T-helper 1 cell treated with Interleukin-12 subunit alpha and Interleukin-12 subunit beta and Interleukin-4 antibody, amounts not matched to agents 30 μg/mL and 1 μg/mL, for 36 hours (primary cell): ENCODE measurements at regions not wholly inside any gene's neighbourhood (a gene's known extent, or its start where the extent isn't known, plus 50 kb on each side); places are given as distances from the start of the nearest gene placed in this dataset.
"Not testable (repeated sequence)": the region's sequence is repeated elsewhere in the genome, so short reads cannot be mapped to it uniquely, and the experiment has no call there.

Experiments
- H3K27ac Mint-ChIP-seq: one replicate; pipeline ENCODE4 v1.8.0; 2021; ENCODE audit warnings: mild to moderate bottlenecking, mixed read lengths
- H3K27me3 Mint-ChIP-seq: one replicate; pipeline ENCODE4 v1.8.0; 2021; ENCODE audit warnings: low read depth, mixed read lengths
- H3K36me3 Mint-ChIP-seq: one replicate; pipeline ENCODE4 v1.8.0; 2021; ENCODE audit warnings: low read depth, mixed read lengths
- H3K4me1 Mint-ChIP-seq: one replicate; pipeline ENCODE4 v1.8.0; 2021; ENCODE audit warnings: low read depth, mixed read lengths
- H3K4me3 Mint-ChIP-seq: one replicate; pipeline ENCODE4 v1.8.0; 2021; ENCODE audit warnings: mild to moderate bottlenecking, moderate library complexity, mixed read lengths
- H3K9me3 Mint-ChIP-seq: one replicate; pipeline ENCODE4 v1.8.0; 2021; ENCODE audit warnings: mixed read lengths

DNA sequence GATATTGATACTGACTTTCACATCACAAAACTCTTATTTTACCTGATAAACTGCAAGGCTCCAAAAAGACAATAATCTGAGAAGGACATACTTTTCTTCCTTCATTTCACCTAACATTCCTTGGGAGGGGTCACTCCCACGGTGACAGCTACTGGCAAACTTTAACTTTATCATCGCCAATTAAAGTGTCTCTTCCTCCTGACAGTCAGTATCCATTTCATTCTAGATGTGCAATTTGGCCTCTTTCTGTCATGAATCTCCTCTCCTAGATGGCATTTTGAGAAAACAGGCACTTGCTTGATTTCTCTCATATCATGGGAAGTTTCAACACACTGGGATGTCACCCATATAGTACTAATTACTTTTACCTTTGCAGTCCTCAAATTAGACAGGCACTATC is 413.5 kb upstream of the CCNG1 start:
- Mint-ChIP-seq H3K27me3 (no peaks in the 10 kb centered on the region), H3K4me1 (no peaks in the 10 kb centered on the region), H3K9me3 (peaks cover 11% of the 10 kb centered on the region), H3K36me3 (no peaks in the 10 kb centered on the region), H3K27ac (no peak overlapping the region), H3K4me3 (no peak overlapping the region)

DNA sequence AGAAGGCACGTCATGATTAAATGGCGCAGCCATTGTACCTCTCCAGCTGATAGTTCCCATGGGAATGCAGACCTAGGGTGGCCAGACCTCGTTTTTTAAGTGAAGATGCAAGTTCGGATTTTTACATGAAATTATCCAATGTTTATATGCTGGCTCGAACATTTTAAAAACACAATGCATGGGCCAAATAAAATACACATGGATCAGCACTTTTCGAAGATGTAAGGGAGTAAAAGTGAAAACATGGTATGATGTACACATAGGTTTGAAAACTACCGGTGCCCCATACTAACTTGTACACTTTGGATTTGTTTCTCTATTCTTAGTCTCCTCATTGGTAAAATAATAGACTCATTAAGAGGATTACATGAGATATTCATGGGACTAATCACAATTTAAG is 412.5 kb upstream of the CCNG1 start:
- Mint-ChIP-seq H3K27ac (no peak overlapping the region), H3K27me3 (no peaks in the 10 kb centered on the region), H3K4me3 (no peak overlapping the region), H3K4me1 (no peaks in the 10 kb centered on the region), H3K36me3 (no peaks in the 10 kb centered on the region), H3K9me3 (peaks cover 11% of the 10 kb centered on the region)

DNA sequence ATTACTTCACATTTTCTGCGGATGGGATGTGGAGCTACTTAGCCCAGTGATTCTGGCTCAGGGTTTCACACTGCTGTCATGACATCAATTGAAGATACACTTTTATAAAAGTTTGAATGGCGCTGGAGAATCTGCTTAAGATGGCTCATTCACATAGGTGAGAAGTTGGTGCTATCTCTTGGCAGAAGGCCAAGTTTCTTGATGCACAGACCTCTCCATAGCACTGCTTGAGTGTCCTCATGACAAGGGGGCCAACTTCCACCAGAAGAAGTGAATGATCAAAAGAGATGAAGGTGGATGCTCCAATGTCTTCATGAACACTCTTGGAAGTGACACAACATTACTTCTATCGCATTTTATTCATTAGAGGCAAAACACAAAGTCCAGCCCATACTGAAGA is 403.7 kb upstream of the CCNG1 start:
- H3K9me3 Mint-ChIP-seq: peaks cover 2% of the 10 kb centered on the region
- H3K4me1 Mint-ChIP-seq: no peaks in the 10 kb centered on the region
- no peaks in the 10 kb centered on the region for H3K27me3 Mint-ChIP-seq
- H3K27ac Mint-ChIP-seq: no peak overlapping the region
- no peaks in the 10 kb centered on the region for H3K36me3 Mint-ChIP-seq
- no peak overlapping the region for H3K4me3 Mint-ChIP-seq

DNA sequence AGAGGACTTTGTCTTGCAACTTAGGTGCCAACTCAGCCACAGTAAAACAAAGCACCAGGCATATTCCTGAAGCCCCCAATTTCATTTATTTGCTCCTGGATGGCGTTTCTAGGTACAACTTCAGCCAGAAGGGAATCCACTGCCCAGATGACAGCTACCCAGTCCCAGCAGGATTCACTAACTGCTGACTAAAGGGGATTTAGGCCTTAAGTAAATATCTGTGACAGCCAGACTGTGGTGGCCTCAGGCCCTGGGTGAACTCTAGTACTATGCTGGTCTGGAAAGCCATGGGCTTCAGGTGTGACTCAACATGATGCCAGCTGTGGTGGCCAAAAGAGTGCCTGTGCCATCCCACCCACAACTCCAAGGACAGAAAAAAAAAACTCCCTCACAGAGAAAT is 396.1 kb upstream of the CCNG1 start:
- no peak overlapping the region for H3K4me3 Mint-ChIP-seq
- no peak overlapping the region for H3K27ac Mint-ChIP-seq
- H3K4me1 Mint-ChIP-seq: no peaks in the 10 kb centered on the region
- H3K27me3 Mint-ChIP-seq: no peaks in the 10 kb centered on the region
- peaks cover 10% of the 10 kb centered on the region for H3K9me3 Mint-ChIP-seq
- no peaks in the 10 kb centered on the region for H3K36me3 Mint-ChIP-seq

DNA sequence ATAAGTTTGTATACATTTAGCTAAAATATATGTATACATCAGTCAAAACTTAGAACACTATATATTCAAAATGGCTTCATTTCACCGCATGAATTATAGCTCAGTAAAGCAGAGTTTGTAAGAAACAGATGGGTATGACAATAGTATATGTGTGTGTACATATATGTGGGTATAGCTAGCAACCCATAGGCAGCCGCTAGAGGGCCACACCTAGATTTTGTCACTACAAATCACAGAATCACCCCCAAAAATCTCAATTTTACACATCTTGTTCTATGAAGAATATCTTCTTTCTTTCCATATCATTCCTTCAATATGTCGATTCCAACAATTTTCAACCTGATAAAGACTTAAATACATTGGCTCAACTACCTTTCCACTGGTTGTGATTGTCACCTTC is 357.8 kb upstream of the CCNG1 start:
- H3K9me3 Mint-ChIP-seq: peaks cover 26% of the 10 kb centered on the region
- H3K27me3 Mint-ChIP-seq: no peaks in the 10 kb centered on the region
- no peak overlapping the region for H3K27ac Mint-ChIP-seq
- no peaks in the 10 kb centered on the region for H3K36me3 Mint-ChIP-seq
- no peak overlapping the region for H3K4me3 Mint-ChIP-seq
- no peaks in the 10 kb centered on the region for H3K4me1 Mint-ChIP-seq

DNA sequence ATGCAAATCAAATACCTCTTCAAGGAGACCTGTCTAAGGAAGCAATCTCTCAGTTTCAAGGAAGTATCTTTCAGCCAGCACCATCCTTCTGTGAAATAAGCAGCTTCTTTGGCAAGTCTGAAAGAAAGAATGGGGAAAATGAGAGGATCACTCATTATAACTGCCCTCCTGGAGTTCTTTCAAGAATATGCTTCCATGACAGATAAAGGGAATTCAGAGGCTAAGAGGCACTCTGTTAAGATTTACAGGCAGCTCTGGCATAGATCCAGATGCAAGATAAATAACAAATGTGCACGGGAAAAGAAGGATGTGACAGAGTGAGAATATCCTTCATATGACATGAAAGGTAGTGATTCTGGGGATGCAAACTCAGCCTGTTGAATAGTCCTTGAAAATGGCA is 348.2 kb upstream of the CCNG1 start:
- H3K4me3 Mint-ChIP-seq: no peak overlapping the region
- no peaks in the 10 kb centered on the region for H3K4me1 Mint-ChIP-seq
- peaks cover 9% of the 10 kb centered on the region for H3K9me3 Mint-ChIP-seq
- no peaks in the 10 kb centered on the region for H3K27me3 Mint-ChIP-seq
- no peaks in the 10 kb centered on the region for H3K36me3 Mint-ChIP-seq
- H3K27ac Mint-ChIP-seq: no peak overlapping the region

DNA sequence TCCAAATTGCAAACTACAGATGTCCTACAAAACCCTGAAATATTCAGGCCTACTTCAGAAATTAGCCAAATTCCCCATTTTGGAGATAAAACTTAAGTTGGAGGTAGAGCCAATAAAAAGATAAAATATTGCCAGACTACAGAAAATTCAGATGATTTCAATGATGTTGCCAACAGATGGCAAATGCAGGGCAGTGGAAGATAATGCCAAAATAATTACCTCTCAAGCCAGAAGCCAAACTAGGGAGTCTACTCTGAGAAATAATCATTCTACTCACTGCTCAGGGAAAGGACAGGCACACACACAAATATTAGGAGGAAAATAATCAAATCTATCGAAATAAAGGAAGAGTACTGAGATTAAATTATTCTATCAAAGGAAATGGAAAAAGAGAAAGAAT is 347.5 kb upstream of the CCNG1 start:
- no peaks in the 10 kb centered on the region for H3K36me3 Mint-ChIP-seq
- no peaks in the 10 kb centered on the region for H3K27me3 Mint-ChIP-seq
- no peak overlapping the region for H3K27ac Mint-ChIP-seq
- H3K4me1 Mint-ChIP-seq: no peaks in the 10 kb centered on the region
- peaks cover 9% of the 10 kb centered on the region for H3K9me3 Mint-ChIP-seq
- no peak overlapping the region for H3K4me3 Mint-ChIP-seq

DNA sequence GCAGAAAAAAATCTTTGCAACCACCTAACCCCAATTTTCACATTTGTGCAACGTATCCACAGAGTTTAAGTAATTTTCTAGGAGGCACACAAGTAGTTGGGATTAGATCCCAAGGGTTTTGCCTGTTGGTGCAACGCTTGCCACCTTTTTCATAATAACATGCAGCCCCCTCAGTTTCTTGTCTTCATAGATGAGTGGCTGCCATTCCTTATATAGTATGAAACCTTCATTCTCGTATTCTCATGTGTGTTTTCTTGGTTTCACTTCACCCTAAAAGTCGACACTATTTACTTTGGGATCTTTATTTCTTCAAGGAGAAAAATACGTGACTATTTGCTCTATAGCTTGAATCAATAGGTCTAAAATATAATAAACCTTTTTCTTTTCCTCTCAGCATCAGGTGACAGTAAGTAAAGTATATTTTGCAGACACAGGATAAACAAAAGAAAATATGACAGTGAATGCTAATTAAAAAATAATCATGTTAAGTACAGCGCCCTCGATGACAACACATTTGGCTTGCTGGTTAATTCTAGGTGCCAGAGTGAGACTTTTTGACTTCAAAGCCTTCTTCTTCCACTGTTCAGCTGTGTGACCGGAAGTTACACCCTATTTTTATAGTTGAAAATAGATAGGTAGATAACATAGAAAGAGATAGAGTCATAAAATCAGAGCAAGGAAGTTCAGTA is 342.8 kb upstream of the CCNG1 start:
- Mint-ChIP-seq H3K27ac (no peak overlapping the region), H3K27me3 (no peaks in the 10 kb centered on the region), H3K9me3 (peaks cover 3% of the 10 kb centered on the region), H3K36me3 (no peaks in the 10 kb centered on the region), H3K4me3 (no peak overlapping the region), H3K4me1 (no peaks in the 10 kb centered on the region)

DNA sequence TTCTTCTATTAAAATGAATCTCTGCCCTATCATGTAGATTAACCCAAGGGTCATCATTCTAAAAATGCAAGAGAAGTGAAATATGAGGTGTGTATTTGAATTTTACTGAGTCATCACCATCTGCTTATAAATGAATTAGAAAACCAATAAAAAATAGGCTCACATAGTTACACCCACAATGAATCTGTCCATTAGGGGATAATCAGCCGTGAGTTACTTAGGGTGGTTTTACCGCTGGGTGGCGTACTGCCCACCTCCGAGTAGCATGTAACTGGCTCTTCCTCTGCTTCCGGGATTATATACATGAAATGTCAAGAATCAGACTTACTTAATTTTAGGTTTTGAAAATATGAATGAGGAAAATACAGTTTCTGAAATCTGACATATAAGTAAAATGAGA is 332.9 kb upstream of the CCNG1 start:
- Mint-ChIP-seq H3K36me3 (no peaks in the 10 kb centered on the region), H3K4me1 (no peaks in the 10 kb centered on the region), H3K27me3 (no peaks in the 10 kb centered on the region), H3K27ac (no peak overlapping the region), H3K9me3 (peaks cover 5% of the 10 kb centered on the region), H3K4me3 (no peak overlapping the region)

DNA sequence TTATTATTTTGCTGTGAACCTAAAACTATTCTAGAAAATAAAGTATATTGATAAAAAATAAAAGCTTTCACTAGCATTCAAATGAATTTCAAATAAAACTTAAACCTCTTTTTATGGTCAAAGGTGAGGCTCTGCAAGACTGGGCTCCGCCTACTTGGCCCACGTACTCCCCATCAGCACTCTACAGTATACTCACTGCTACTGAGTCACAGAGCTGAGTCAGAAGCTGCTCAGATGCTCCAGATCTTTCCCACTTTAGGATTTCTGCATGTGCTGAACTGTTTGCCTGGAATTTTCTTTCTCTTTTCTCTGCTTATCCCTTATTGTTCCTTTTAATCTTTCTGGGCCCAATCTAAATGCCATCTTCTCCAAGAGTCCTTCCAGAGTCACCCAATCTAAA is 331.9 kb upstream of the CCNG1 start:
- Mint-ChIP-seq H3K27me3 (no peaks in the 10 kb centered on the region), H3K4me1 (no peaks in the 10 kb centered on the region), H3K27ac (no peak overlapping the region), H3K9me3 (peaks cover 4% of the 10 kb centered on the region), H3K36me3 (no peaks in the 10 kb centered on the region), H3K4me3 (no peak overlapping the region)

DNA sequence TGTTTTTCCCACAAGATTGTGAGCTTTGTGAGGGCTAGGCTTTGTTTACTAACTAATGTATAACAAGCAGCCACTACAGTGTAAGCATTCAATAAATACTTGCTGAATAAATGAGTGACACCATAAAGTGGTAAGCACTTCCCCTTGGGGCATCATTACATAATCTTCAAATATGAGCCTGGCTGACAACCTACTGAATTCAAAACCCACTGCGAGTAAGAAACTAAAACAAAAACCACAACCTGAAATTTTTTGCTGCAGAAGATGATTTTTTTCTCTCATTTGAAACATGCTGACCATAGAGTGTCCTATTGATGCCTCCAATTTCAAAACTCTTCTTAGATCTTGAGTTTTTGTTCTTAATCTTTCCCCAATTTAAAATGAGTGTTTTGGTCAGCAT is 331.3 kb upstream of the CCNG1 start:
- no peaks in the 10 kb centered on the region for H3K9me3 Mint-ChIP-seq
- H3K27me3 Mint-ChIP-seq: no peaks in the 10 kb centered on the region
- no peaks in the 10 kb centered on the region for H3K4me1 Mint-ChIP-seq
- no peaks in the 10 kb centered on the region for H3K36me3 Mint-ChIP-seq
- no peak overlapping the region for H3K4me3 Mint-ChIP-seq
- H3K27ac Mint-ChIP-seq: no peak overlapping the region

DNA sequence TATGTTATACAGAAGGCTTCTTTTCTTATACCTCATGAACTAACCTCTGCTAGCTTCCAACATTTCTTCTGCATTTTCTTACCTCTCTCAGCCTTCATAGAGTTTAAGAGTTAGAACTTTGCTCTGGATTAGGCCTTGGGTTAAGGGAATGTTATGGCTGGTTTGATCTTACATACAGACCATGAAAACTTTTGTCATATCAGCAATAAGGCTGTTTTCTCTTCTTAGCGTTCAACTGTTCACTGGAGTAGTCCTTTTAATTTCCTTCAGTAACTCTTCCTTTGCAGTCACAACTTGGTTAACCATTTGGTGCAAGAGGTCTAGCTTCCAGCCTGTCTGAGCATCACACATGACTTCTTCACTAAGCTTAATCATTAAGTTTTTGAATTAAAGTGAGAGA is 329.0 kb upstream of the CCNG1 start:
- no peaks in the 10 kb centered on the region for H3K27me3 Mint-ChIP-seq
- no peak overlapping the region for H3K27ac Mint-ChIP-seq
- no peaks in the 10 kb centered on the region for H3K36me3 Mint-ChIP-seq

DNA sequence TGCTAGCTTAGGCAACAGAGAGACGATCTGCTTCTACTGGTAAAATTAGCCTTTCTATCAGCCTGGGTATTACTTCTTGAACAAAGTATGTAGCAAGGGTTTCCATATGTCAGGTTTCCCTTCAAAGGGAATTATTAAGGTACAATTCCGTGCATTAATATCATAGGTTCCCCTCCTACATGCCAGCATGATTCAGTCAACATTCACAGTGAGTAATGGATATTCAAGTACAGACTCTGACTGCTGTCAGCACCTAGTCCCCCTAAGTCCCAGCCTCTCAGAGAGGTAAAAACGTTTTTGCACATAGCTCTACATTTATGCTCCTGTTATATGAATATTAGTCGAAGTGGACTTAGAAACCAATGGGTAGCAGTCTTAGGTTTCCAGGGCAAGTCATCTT is 322.4 kb upstream of the CCNG1 start:
- peaks cover 9% of the 10 kb centered on the region for H3K9me3 Mint-ChIP-seq
- no peaks in the 10 kb centered on the region for H3K36me3 Mint-ChIP-seq
- no peaks in the 10 kb centered on the region for H3K4me1 Mint-ChIP-seq
- H3K4me3 Mint-ChIP-seq: no peak overlapping the region
- H3K27me3 Mint-ChIP-seq: no peaks in the 10 kb centered on the region
- H3K27ac Mint-ChIP-seq: no peak overlapping the region

More for the DNA sequence above, 329.0 kb upstream of the CCNG1 start:
- Mint-ChIP-seq H3K9me3 (no peaks in the 10 kb centered on the region), H3K4me3 (no peak overlapping the region), H3K4me1 (no peaks in the 10 kb centered on the region)

DNA sequence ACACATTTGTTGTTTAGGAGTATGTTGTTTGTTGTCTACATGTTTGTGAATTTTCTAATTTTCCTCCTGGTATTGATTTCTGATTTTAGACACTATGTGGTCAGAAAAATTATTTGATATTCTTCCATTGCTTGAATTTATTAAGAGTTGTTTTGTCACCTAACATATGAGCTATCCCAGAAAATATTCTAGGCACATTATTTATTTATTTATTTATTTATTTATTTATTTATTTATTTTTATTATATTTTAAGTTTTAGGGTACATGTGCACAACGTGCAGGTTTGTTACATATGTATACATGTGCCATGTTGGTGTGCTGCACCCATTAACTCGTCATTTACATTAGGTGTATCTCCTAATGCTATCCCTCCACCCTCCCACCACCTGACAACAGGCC is 320.8 kb upstream of the CCNG1 start:
- H3K27me3 Mint-ChIP-seq, H3K4me1 Mint-ChIP-seq, H3K36me3 Mint-ChIP-seq, H3K27ac Mint-ChIP-seq, H3K4me3 Mint-ChIP-seq: not testable (repeated sequence)
- peaks cover 19% of the 10 kb centered on the region for H3K9me3 Mint-ChIP-seq

DNA sequence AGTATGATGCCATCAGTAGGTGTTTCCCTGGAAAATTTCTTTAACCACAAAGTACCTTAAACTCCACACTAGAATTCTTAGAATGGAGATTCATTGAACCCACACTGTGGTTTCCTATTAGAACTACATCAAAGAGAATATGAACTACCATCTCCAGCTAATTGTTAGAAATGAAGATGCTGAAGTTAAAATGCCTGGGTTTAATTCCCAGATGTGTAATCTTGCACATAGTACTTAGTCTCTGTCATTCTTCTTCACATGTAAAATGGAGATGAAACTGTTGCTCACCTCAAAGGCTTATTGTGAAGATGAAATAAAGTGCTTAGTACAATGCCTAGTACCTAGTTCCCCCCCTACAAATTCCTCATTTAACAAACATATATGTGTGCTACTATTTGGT is 303.3 kb upstream of the CCNG1 start:
- H3K4me1 Mint-ChIP-seq: no peaks in the 10 kb centered on the region
- peaks cover 4% of the 10 kb centered on the region for H3K9me3 Mint-ChIP-seq
- H3K4me3 Mint-ChIP-seq: no peak overlapping the region
- no peaks in the 10 kb centered on the region for H3K27me3 Mint-ChIP-seq
- H3K27ac Mint-ChIP-seq: no peak overlapping the region
- no peaks in the 10 kb centered on the region for H3K36me3 Mint-ChIP-seq

DNA sequence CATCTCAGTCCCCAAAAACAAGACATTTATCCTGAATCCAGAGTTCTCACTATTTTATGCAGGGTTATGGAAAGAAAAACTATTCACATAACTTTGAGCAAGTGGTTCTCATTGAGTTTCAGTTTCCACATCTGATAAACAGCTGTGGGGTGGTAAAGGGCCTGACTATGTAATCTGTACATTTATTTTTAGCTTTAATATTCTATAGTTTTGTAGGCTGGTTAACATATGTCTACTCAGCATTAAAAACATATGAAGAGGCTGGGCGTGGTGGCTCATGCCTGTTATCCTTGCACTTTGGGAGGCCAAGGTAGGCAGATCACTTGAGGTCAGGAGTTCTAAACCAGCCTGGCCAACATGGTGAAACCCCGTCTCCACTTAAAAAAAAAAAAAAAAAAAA is 301.5 kb upstream of the CCNG1 start:
- Mint-ChIP-seq H3K27ac (no peak overlapping the region), H3K4me3 (no peak overlapping the region), H3K36me3 (no peaks in the 10 kb centered on the region), H3K4me1 (no peaks in the 10 kb centered on the region), H3K9me3 (peaks cover 8% of the 10 kb centered on the region), H3K27me3 (no peaks in the 10 kb centered on the region)
